Chondrocyte (in vitro differentiated cells): ENCODE measurements at regions not wholly inside any gene's neighbourhood (a gene's known extent, or its start where the extent isn't known, plus 50 kb on each side); places are given as distances from the start of the nearest gene placed in this dataset.

Experiments
- DNase-seq: peaks from one replicate; pipeline ENCODE4 v3.0.0; 2021; ENCODE audit warnings: mixed read lengths, low spot score
- H3K27ac Mint-ChIP-seq: one replicate; pipeline ENCODE4 v1.8.0; 2021; ENCODE audit warnings: mild to moderate bottlenecking, moderate library complexity, mixed read lengths; ENCODE audit not compliant: unreplicated experiment
- H3K27me3 Mint-ChIP-seq: 2 replicates; pipeline ENCODE4 v1.8.0; 2021; ENCODE audit warnings: low read depth, mixed read lengths
- H3K36me3 Mint-ChIP-seq: 2 replicates; pipeline ENCODE4 v1.8.0; 2021; ENCODE audit warnings: low read depth, mixed read lengths
- H3K4me1 Mint-ChIP-seq: 2 replicates; pipeline ENCODE4 v1.8.0; 2021; ENCODE audit warnings: low read depth, mild to moderate bottlenecking, mixed read lengths
- H3K4me3 Mint-ChIP-seq: one replicate; pipeline ENCODE4 v1.8.0; 2021; ENCODE audit warnings: mild to moderate bottlenecking, moderate library complexity, mixed read lengths; ENCODE audit not compliant: unreplicated experiment
- H3K9me3 Mint-ChIP-seq: 2 replicates; pipeline ENCODE4 v1.8.0; 2021; ENCODE audit warnings: low read depth, mixed read lengths
- TF ChIP-seq, protein P1 (sequence below): fragments of 200-600 bp; sonication (generic); IDR thresholded peaks from 2 replicates; pipeline ENCODE4 v1.5.0; 2021; ENCODE audit warnings: antibody characterized with exemption, mild to moderate bottlenecking, moderate library complexity

DNA sequence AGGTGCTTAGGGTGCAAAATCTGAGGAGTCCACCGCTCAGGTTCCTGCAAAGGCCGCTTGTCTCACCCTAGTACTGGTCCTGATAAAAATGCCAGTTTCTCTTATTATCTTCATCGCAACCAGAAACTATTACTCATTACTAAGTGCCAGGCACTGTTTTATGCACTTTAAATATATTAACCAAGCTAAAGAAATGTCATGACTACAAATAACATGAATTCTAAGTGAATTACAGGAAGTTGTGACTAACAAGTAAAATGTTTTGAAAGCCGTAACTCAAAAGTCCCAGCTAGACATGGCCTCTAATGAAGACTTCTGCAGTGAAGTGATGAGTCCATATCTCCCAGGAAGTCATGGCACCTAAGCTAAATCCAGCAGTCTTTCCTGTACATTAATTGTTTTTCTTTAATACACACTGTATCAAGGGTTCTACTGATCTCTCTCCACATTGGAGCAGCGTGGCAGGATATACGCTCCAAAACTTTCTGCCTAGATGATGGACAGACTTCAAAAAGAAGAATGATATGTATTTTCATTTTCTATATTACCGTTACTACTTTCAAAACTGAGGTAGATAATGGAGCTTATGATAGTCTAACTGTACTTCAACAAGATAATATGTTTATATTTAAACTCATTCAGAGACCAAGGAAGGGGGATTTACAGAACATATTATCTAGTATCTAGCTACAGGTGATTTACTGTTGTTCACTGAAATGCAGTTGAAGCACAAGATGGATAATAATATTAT lies 117.3 kb upstream of the ARID2 start:
- TF ChIP-seq, protein P1, sequence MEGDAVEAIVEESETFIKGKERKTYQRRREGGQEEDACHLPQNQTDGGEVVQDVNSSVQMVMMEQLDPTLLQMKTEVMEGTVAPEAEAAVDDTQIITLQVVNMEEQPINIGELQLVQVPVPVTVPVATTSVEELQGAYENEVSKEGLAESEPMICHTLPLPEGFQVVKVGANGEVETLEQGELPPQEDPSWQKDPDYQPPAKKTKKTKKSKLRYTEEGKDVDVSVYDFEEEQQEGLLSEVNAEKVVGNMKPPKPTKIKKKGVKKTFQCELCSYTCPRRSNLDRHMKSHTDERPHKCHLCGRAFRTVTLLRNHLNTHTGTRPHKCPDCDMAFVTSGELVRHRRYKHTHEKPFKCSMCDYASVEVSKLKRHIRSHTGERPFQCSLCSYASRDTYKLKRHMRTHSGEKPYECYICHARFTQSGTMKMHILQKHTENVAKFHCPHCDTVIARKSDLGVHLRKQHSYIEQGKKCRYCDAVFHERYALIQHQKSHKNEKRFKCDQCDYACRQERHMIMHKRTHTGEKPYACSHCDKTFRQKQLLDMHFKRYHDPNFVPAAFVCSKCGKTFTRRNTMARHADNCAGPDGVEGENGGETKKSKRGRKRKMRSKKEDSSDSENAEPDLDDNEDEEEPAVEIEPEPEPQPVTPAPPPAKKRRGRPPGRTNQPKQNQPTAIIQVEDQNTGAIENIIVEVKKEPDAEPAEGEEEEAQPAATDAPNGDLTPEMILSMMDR: no peak
- Mint-ChIP-seq H3K27ac (no peak overlapping the region), H3K4me3 (no peak overlapping the region), H3K9me3 (no peaks in the 10 kb centered on the region), H3K36me3 (no peaks in the 10 kb centered on the region), H3K27me3 (no peaks in the 10 kb centered on the region), H3K4me1 (peaks cover 18% of the 10 kb centered on the region)
- DNase-seq: no peak

DNA sequence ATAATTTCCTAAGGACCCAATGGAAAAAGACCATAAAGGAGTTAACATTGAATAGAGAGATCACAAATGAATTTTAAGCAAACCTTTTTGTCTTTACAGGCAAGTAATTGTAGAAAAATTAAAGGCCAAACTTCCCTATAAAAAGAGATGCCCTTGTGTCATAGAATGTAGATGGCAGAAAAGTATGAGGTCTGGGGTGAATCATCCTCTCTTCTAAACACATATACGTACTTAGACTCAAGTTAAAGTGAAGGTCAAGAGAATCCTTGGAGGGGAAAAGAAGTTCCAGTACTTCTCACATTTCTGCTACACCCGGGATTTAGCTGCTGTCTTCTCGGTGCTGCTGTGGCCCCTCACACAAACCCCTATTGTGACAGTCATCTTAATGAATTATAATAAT lies 116.2 kb upstream of the ARID2 start:
- Mint-ChIP-seq H3K36me3 (no peaks in the 10 kb centered on the region), H3K4me1 (peaks cover 18% of the 10 kb centered on the region), H3K27ac (no peak overlapping the region), H3K9me3 (no peaks in the 10 kb centered on the region), H3K4me3 (no peak overlapping the region), H3K27me3 (no peaks in the 10 kb centered on the region)
- TF ChIP-seq, protein P1: no peak
- no peak for DNase-seq

DNA sequence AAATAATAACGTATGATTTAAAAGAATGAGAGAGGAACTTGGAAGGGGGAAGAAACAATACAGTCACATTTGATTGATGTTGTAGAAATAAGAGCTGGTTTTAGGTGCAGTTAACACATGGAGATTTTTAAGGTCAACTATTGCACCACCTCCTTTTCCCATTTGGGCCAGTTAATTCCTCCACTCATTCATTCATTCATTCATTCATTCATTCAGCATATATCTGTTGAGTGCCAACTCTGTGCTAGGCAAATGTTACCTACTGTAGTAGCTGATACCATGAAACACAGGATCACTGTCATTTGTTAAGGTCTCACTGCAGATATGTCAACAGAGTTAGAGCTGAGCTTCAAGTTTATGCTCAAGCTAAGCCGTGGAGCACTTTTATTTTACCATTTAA lies 115.7 kb upstream of the ARID2 start:
- Mint-ChIP-seq H3K4me1 (peaks cover 18% of the 10 kb centered on the region), H3K27ac (no peak overlapping the region), H3K27me3 (no peaks in the 10 kb centered on the region), H3K9me3 (no peaks in the 10 kb centered on the region), H3K4me3 (no peak overlapping the region), H3K36me3 (no peaks in the 10 kb centered on the region)
- DNase-seq: no peak
- TF ChIP-seq, protein P1: no peak

DNA sequence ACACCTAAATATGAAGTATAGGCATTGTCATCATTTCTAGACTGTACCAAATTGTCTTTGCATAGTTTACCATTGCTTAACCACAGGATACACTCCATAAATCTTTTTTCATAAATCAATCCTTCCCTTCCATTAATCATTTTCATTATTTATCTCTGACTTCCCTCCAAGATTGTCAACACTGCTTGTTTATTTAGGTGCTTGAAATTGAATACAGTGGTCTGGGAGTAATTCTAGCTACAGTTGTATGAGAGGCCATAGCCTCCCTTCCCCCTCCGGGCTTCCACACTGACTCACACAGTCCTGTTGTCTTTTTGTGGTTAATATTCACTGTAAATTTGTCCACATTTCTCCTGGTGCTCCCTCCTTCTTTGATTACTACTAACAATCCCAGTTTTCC lies 114.2 kb upstream of the ARID2 start:
- DNase-seq: no peak
- H3K27me3 Mint-ChIP-seq: no peaks in the 10 kb centered on the region
- H3K4me3 Mint-ChIP-seq: no peak overlapping the region
- no peaks in the 10 kb centered on the region for H3K36me3 Mint-ChIP-seq
- no peak overlapping the region for H3K27ac Mint-ChIP-seq
- TF ChIP-seq, protein P1: no peak
- H3K4me1 Mint-ChIP-seq: peaks cover 18% of the 10 kb centered on the region
- H3K9me3 Mint-ChIP-seq: no peaks in the 10 kb centered on the region

DNA sequence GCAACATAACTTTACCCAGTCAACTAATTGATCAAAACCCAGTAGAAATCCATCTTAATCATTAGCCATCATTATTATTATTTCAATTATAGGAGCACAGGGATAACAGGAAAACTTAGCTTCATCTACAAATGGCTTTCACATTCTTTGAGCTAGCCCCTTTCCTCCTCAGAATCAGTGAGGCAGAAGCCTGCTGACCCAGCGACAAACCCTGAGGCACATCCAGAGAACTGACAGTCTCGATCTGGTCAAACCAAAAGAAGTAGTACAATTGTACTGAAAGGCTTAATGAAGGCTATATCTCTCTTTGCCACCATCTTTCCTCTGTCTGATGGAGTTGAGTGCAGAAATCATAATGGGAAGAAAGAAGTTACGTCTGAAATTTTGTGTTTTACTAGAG lies 109.8 kb upstream of the ARID2 start:
- no peak overlapping the region for H3K4me3 Mint-ChIP-seq
- no peak overlapping the region for H3K27ac Mint-ChIP-seq
- no peak for DNase-seq
- peaks cover 7% of the 10 kb centered on the region for H3K9me3 Mint-ChIP-seq
- TF ChIP-seq, protein P1: no peak
- peaks cover 2% of the 10 kb centered on the region for H3K36me3 Mint-ChIP-seq
- peaks cover 3% of the 10 kb centered on the region for H3K27me3 Mint-ChIP-seq
- peaks cover 11% of the 10 kb centered on the region for H3K4me1 Mint-ChIP-seq
